Heart right ventricle (tissue), 16 donors: ENCODE measurements at regions not wholly inside any gene's neighbourhood (a gene's known extent, or its start where the extent isn't known, plus 50 kb on each side); places are given as distances from the start of the nearest gene placed in this dataset.

Experiments used
- ATAC-seq, 8 donors: fragments of 200-7000 bp; cut with Tn5 transposase; one replicate each; pipeline ENCODE4 v1.9.1; 2020; ENCODE audit warnings: mild to moderate bottlenecking in 8 of 8, moderate library complexity in 8 of 8, moderate number of reproducible peaks in 1 of 8
- DNase-seq, 2 donors: peaks; one replicate each; pipeline ENCODE4 v3.0.0-alpha.2; 2020
- H3K27ac ChIP-seq, 10 donors: fragments of 200-600 bp; sonication (generic) in 2 of 10; one replicate each; pipeline versions ENCODE4 v1.5.0 to v1.8.0; 2020 to 2022; ENCODE audit warnings: mild to moderate bottlenecking in 3 of 10
- H3K27me3 ChIP-seq, 7 donors: fragments of 200-600 bp; one replicate each; pipeline ENCODE4 v1.8.0; 2021 to 2022; ENCODE audit warnings: mild to moderate bottlenecking in 2 of 7
- H3K36me3 ChIP-seq, 9 donors: fragments of 200-600 bp; sonication (generic) in 1 of 9; one replicate each; pipeline versions ENCODE4 v1.5.0 to v1.8.0; 2020 to 2022; ENCODE audit warnings: mild to moderate bottlenecking in 2 of 9
- H3K4me1 ChIP-seq, 9 donors: fragments of 200-600 bp; sonication (generic) in 1 of 9; one replicate each; pipeline versions ENCODE4 v1.5.0 to v1.8.0; 2020 to 2022; ENCODE audit warnings: mild to moderate bottlenecking in 4 of 9
- H3K4me3 ChIP-seq, 10 donors: fragments of 200-600 bp; sonication (generic) in 2 of 10; one replicate each; pipeline versions ENCODE4 v1.5.0 to v1.8.0; 2020 to 2022; ENCODE audit warnings: mild to moderate bottlenecking in 7 of 10, moderate library complexity in 2 of 10
- H3K9me3 ChIP-seq, 11 donors: fragments of 200-600 bp in 10 of 11; sonication (generic) in 2 of 11; one replicate each; pipeline versions ENCODE4 v1.5.0 to v1.8.0; 2013 to 2022; ENCODE audit warnings: mild to moderate bottlenecking in 2 of 11, control low read depth in 1 of 11, moderate library complexity in 1 of 11
- WGBS, 2 donors: extraction: QIAGEN DNeasy Blood & Tissue Kit; methylation state at CpG; one replicate each; pipeline ENCODE4 v1.1.7; 2013; ENCODE audit warnings: inconsistent platforms in 1 of 2; 5-methylcytosine and 5-hydroxymethylcytosine counted together
- intact Hi-C, 10 donors: fragments of 100-400 bp; cut with DNase I; formaldehyde crosslinking; loops; one replicate each; pipeline versions ENCODE4 v1.11.1 to v1.14.2; 2022
- TF ChIP-seq, protein P1 (sequence below), 9 donors: fragments of 200-600 bp; sonication (generic) in 2 of 9; IDR thresholded peaks; one replicate each; pipeline versions ENCODE4 v1.5.0 to v1.8.0; 2021 to 2022; ENCODE audit warnings: antibody characterized with exemption in 9 of 9, mild to moderate bottlenecking in 5 of 9, moderate library complexity in 1 of 9
- donor health status: Arrhythmogenic right ventricular cardiomyopathy.
- donor health status: ischemic (EF 13 %, LVEDD 7.1; RV severe dilation, severe dysfunction).
- donor health status: healthy with polysubstance abuse.
- donor health status: DM: no; HTN: yes; CAD: no.
- donor health status: DM: no; HTN: no; CAD: no.
- donor health status: ischemic (EF 25% LVEDD 6.9; RV normal size, moderate dysfunction).
- donor health status: ischemic (EF 25% LVEDD 5.7; RV mildly dilated, moderate dysfunction).
- donor health status: healthy.
- donor health status: DM: yes; HTN: yes; CAD: no.
- donor health status: Ischemic cardiomyopathy.
- donor health status: ischemic (EF 35%, LVEDD 5.7; RV mildly dilated, moderate dysfunction).
- donor health status: nonischemic (EF 11% LVEDD 7.7; RV severe dilation, severe dysfunction).
- donor health status: DM: yes; HTN: yes; CAD: no.
- donor health status: PGD.
- donor health status: ischemic (EF 29% LVEDD 5.4; RV normal size, mild dysfunction).
- donor health status: nonischemic (EF 23%, LVEDD 6.1; RV moderate dilation, normal function).

DNA sequence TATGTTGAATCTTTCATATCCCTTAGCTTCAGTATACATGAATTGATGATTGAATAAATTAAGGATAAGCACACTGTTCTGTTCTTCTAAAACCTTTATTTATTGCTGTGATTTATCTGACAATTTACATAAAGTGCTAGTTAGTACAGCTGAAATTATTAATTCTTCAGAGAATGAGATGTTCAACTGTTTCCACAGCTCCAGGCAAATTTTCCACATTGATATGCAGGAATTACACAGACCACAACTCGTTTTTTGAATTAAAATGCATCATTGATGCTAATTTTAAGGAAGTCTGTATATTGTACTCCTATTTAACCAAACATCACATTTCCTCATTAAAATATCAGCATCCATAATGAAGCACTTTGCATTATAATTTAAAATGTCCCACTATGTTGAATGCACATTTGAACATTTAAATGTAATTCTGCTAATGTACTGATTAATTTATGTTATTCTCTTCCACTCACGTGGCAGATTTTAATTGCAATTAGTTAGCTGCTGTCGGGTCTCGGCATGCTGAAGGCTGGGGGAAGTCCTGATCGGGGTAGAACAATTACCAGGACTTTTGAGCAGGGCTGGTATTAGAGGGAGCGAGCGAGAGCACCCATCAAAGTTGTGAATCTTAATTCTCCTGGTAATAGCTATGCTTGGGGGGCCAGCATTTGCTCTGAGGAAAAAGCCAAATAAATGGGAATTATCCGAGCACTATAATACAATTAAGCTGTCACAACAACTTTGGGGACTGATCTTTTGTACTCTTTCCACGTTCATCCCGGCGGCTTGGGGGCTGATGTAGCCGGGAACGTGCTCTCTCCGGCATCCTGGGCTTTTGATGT, 136.7 kb upstream of the TMTC4 start:
- Histone ChIP-seq H3K4me3 (no peak overlapping the region), H3K27me3 (peaks cover 0 to 13% (median 3%) of the 10 kb centered on the region in 7 donors), H3K4me1 (peaks cover 0 to 15% (median 0%) of the 10 kb centered on the region in 9 donors), H3K36me3 (no peaks in the 10 kb centered on the region), H3K9me3 (no peaks in the 10 kb centered on the region), H3K27ac (no peak overlapping the region)
- TF ChIP-seq, protein P1, sequence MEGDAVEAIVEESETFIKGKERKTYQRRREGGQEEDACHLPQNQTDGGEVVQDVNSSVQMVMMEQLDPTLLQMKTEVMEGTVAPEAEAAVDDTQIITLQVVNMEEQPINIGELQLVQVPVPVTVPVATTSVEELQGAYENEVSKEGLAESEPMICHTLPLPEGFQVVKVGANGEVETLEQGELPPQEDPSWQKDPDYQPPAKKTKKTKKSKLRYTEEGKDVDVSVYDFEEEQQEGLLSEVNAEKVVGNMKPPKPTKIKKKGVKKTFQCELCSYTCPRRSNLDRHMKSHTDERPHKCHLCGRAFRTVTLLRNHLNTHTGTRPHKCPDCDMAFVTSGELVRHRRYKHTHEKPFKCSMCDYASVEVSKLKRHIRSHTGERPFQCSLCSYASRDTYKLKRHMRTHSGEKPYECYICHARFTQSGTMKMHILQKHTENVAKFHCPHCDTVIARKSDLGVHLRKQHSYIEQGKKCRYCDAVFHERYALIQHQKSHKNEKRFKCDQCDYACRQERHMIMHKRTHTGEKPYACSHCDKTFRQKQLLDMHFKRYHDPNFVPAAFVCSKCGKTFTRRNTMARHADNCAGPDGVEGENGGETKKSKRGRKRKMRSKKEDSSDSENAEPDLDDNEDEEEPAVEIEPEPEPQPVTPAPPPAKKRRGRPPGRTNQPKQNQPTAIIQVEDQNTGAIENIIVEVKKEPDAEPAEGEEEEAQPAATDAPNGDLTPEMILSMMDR (IDR thresholded peaks at IDR 0.05): no peak
- ATAC-seq: no peak
- intact Hi-C loops: no loop called here
- no peak for DNase-seq
- WGBS, 2 donors: 82% methylated on average over 14 of the region's 14 CpGs

DNA sequence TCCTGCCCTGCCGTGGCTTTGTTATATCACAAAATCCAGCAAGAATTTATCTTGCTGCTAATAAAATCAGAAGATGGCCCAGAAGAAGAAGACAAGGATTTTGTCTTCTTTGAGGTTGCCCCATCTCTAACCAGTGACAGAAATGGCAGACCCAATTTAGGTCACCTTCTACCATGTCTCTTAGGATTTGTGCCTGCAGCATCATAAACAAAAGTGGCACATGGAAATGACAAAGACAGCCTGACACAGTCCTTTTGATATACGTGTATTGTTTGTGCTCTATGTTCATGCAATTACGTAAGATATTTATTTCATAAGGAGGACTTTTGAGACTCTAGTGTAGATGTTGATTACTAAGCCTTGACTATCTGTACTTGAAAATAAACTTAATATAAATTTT, 135.9 kb upstream of the TMTC4 start:
- Histone ChIP-seq H3K27me3 (peaks cover 0 to 18% (median 3%) of the 10 kb centered on the region in 7 donors), H3K27ac (no peak overlapping the region), H3K4me3 (no peak overlapping the region), H3K9me3 (no peaks in the 10 kb centered on the region), H3K36me3 (no peaks in the 10 kb centered on the region), H3K4me1 (peaks cover 0 to 13% (median 0%) of the 10 kb centered on the region in 9 donors)
- TF ChIP-seq, protein P1 (IDR thresholded peaks at IDR 0.05): no peak
- 87 to 88% methylated on average over 3 of the region's 3 CpGs for WGBS, 2 donors
- ATAC-seq (no peak), DNase-seq (no peak)
- intact Hi-C loops: no loop called here

DNA sequence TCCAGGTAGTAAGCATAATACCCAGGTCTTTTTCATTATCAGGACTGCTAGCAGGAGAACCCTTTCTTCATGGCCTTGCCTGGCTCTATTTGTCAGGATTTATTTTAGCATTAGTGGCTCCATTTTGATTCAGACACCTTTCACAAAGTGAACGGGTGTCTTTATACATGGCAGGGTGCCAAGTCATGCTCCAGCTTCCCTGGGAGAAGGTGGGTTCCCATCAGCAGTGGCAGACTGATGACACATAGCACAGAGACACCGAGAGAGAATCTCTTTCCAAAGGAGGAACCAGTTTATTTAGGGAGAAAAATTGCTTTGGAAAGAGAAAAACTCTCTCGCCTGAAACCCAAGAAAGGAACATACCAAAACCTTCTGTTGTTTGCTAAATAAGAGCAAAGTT, 135.3 kb upstream of the TMTC4 start:
- intact Hi-C loops: no loop called here
- TF ChIP-seq, protein P1 (IDR thresholded peaks at IDR 0.05): no peak
- Histone ChIP-seq H3K36me3 (no peaks in the 10 kb centered on the region), H3K4me1 (peaks cover 0 to 13% (median 0%) of the 10 kb centered on the region in 9 donors), H3K4me3 (no peak overlapping the region), H3K9me3 (no peaks in the 10 kb centered on the region), H3K27me3 (peaks cover 0 to 20% (median 3%) of the 10 kb centered on the region in 7 donors), H3K27ac (no peak overlapping the region)
- no peak for ATAC-seq
- DNase-seq: no peak
- 63 to 68% methylated on average over 3 of the region's 3 CpGs for WGBS, 2 donors

DNA sequence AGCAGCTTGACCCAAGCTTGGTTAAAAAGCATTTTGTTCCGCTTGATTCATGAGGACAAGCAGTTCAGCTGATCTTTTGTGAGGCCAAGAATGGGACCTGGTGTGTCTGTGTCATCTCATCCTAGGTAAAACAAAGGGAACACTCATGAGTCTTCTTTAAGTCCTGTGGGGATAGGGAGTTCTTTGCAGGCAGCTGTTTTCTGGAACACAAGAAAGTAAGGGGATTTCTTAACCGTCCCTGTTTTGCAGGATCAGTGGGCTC, 134.5 kb upstream of the TMTC4 start:
- no peaks in the 10 kb centered on the region for H3K36me3 ChIP-seq
- no peak overlapping the region for H3K27ac ChIP-seq
- ATAC-seq (no peak), DNase-seq (no peak)
- TF ChIP-seq, protein P1 (IDR thresholded peaks at IDR 0.05): no peak
- peaks cover 0 to 22% (median 3%) of the 10 kb centered on the region in 7 donors for H3K27me3 ChIP-seq
- peaks cover 0 to 13% (median 0%) of the 10 kb centered on the region in 9 donors for H3K4me1 ChIP-seq
- 75 to 80% methylated on average over 2 of the region's 2 CpGs for WGBS, 2 donors
- no peak overlapping the region for H3K4me3 ChIP-seq
- H3K9me3 ChIP-seq: no peaks in the 10 kb centered on the region
- intact Hi-C loops: no loop called here
